Retinal pigment epithelial cell (primary cell): ENCODE measurements at regions not wholly inside any gene's neighbourhood (a gene's known extent, or its start where the extent isn't known, plus 50 kb on each side); places are given as distances from the start of the nearest gene placed in this dataset.

Experiments
- DNase-seq: peaks from one replicate; pipeline ENCODE4 v3.0.0-alpha.2; 2010; ENCODE audit warnings: low read depth
- H3K4me3 ChIP-seq: 2 replicates; pipeline ENCODE4 v1.5.1; 2011; ENCODE audit warnings: mild to moderate bottlenecking, low read length, control low read depth, moderate library complexity
- CTCF ChIP-seq: conservative IDR thresholded peaks from 2 replicates; pipeline ENCODE4 v1.5.1; 2011; ENCODE audit warnings: low read depth, low read length, control low read depth, inconsistent platforms

DNA sequence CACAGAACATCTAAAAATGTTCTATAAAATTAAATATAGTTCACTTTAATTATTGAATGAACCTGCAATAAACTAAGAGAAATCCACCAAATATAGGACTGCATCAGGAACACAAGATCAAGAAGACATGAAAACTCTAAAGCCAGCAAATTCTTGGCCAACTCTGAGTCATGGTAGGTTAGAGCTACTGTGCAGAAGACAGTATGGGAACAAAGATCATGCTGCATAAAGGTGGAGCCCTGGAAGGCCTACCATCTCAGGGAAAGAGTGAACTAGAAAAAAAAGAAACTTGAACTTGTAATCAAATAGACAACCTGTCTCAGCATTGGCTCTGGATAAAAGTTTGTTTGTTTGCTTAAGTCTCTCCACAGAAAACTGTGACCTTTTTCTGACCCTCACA lies 66.9 kb upstream of the CNOT2 start:
- H3K4me3 ChIP-seq: no peak overlapping the region
- DNase-seq: no peak
- no peak for TF ChIP-seq CTCF

DNA sequence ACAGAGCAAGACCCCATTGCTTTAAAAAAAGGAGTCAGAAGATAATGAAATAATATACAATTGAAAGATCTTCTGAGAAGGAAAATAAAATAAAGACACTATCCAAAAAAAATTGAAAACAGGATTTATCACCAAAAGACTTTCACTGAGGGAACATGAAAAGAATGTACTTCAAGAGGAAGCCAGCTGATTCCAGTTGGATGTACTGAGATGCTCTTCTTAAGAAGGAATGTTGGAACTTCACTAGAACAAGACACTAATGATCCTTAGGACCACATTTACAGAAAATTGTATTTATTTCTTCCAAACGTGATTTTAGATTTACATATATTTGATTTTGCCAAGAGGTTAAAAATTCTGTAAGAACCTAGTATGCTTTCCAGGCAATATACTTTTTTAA lies 65.6 kb upstream of the CNOT2 start:
- no peak for DNase-seq
- H3K4me3 ChIP-seq: no peak overlapping the region
- TF ChIP-seq CTCF: no peak

DNA sequence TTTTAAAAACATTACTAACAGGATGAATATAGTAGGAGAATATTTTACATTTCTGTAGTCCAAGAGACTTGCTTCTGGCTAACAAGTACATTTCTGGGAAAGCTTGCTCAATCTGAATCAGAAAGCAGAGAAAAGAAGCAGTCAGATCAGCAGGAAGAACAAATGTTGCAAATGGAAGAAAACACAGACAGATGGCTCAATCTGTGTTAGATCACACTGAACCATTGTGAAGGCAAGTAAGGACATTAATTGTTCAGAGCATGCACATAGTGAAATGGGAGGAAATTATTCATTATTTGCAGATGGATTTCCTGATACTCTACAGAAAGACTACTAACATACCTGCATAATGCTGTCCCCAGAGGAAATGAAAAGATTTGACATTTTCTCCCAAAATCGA lies 65.2 kb upstream of the CNOT2 start:
- H3K4me3 ChIP-seq: no peak overlapping the region
- no peak for TF ChIP-seq CTCF
- DNase-seq: no peak

- TF ChIP-seq CTCF: no peak
- no peak overlapping the region for H3K4me3 ChIP-seq
- no peak for DNase-seq
Measured at GRCh38 chr12:70180130-70180529, 63.1 kb upstream of the CNOT2 start.

DNA sequence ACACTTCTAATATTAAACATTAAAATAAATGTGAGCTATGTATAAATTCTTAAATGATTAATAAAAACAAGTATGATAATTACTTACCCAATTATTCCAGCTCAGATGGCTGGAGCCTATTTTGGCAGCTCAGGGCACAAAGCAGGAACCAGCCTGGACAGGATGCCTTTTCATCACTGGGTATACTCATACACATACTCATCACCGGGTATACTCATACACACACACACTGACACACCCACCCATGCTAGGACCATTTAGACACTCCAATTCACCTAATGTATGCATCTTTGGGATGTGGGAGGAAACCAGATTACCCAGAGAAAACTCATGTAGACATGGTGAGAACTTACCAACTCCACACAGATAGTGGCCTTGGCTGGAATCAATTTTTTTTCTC lies 57.9 kb upstream of the CNOT2 start:
- no peak for DNase-seq
- no peak overlapping the region for H3K4me3 ChIP-seq
- no peak for TF ChIP-seq CTCF

GRCh38 chr12:70186436-70186835 lies 56.8 kb upstream of the CNOT2 start:
- no peak for DNase-seq
- H3K4me3 ChIP-seq: no peak overlapping the region
- TF ChIP-seq CTCF: no peak

DNA sequence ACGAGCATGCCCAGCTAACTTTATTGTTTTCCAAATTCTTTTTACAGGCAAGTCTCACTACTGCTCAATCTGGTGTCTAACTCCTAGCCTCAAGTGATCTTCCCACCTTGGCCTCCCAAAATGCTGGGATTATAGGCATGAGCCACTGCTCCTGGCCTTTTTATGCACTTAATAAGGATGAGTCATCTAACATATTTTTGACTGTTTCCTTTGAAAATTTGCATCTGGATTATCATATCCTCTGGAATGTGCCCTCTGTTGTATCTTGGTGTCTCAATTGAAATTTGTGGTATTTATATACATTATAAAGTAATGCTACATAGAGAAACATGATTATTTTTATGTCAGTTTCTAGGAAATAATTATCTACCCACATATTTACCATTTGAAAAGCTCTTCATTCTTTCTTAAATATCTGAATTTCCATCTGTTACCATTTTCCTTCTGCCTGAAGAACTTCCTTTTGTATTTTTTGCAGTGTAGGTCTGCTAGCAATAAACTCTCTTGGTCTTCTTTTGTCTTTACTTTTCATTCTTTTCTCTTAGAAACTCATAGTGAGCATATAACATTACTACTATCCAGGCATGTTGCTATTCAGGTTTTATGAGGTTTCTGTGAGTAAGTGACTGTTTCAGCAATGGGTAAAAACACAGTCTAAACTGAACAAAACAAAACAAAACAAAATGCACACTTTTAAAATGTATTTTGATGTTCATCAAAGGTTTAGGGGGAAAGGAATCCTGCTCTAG lies 52.8 kb upstream of the CNOT2 start:
- TF ChIP-seq CTCF: no peak
- no peak overlapping the region for H3K4me3 ChIP-seq
- DNase-seq: no peak
